GM19438 (cell line): ENCODE measurements at regions not wholly inside any gene's neighbourhood (a gene's known extent, or its start where the extent isn't known, plus 50 kb on each side); places are given as distances from the start of the nearest gene placed in this dataset.

Experiments used
- ATAC-seq: cut with Tn5 transposase; IDR thresholded peaks from one replicate; pipeline ENCODE4 v1.9.1; 2021; ENCODE audit warnings: low read depth; ENCODE audit not compliant: unreplicated experiment

DNA sequence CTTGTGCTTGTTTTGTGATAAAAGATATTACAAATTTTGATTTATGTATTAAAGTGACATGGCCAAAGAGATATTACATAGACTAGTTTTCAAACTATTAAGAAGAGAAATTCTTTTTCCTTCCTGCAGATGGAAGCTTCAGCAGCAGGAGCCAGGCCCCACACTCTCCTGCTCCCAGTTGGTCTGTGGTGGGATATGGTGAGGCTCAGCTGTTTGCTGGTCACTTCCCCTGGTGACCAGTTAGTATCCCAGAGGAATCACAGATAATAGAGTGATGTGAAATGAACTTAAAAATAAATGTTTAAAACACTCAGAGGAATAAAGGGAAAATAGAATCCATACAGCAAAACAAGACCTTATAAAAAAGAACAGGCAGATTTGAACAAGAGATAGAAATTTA, 154.7 kb downstream of the KTN1 start:
- no peak for ATAC-seq

DNA sequence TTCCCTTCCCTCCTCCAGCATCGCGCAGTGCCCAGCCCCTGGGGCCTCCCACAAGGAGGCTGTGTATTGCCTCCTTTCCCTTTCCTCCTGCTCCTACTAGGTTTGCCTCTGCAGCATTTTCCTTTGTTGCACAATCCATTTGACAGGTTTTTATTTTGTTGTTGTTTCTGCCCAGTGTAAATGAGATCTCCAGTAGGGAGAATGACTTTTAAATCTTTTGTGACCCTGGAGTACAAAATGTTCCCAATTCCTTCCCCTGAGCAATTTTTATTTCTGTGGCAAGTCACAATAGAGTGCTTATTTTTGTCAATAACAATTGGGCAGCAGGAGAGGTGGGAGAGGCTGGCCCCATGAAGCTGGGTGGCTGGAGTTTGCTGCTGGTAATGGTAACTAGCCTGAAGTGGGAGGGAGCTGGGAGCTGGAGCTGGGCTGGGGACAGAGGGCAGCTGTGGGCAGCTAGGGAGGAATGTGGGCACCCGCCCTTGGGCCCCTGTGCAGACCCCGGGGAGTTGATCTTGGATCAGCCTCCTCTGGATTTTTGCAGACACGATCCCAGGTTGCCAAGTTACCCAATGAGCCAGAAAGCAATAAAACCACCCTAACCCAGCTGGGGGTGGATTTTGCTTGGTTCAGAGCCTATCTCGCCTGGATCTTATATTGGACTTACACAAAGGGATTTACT, 160.1 kb downstream of the KTN1 start:
- no peak for ATAC-seq

DNA sequence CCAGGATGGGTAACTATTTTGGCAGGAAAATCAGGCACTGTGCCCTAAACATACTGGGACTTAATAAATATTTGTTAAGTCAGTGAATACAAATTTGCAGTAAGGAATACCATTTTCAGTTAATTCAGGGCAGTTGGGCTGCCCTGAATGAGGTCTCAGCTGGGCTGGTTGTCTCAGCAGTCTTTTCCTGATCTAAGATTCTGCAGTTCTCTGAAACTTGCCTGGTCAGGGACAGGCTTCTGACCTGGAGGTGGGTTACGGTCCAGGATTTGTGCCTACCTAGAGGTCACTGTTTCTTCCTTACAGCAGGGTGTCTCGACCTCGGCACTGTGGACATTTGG, 160.6 kb downstream of the KTN1 start:
- no peak for ATAC-seq

DNA sequence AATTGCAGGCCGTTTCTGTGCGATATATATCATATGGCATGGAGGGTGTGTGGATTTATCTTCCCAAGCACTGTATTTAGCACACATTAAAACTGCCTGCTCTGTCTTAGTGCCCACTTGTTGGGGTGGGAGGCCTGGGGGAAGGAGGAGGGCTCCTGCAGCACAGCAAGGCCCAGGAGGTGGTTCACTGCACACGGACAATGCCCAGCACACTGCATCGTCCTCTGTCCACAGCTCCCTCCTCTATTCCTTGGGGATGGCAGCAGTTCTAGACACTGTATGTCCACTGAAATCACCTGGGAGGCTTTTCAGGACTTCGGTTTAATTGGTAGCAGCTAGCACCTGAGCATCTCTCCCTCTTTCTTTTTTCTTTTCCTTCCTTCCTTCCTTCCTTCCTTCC, 161.2 kb downstream of the KTN1 start:
- ATAC-seq = no peak

DNA sequence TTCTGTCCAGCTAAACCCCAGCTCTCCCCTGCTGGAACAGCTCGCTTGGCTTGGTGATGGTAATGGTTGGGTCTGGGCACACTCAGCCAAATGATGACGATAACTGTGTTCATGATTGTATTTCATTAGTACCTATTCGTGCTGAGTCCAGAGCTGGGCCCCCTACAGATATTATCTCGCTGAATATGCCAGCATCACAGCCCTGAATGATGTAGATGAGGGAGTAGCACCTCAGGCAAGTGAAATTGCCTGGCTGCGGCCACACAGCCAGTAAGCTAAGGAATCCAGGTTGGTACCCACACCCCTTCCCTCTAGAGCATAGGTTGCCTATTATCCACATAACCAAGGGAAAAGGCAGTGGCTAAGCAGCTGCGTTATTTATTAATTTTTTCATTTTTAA, 163.5 kb downstream of the KTN1 start:
- ATAC-seq = no peak

DNA sequence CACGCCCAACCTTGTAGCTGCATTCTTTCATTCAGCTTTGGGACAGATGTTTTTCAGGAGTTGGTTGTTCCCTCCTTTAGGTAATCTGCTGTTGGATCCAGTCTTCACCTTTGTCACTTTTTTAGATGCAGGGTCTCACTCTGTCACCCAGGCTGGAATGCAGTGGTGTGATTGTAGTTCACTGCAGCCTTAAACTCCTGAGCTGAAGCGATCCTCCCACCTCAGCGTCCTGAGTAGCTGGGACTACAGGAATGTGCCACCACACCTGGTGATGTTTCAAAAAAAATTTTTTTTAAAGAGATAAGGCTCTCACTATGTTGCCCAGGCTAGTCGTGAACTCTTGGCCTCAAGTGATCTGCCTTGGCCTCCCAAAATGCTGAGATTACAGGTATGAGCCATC, 164.3 kb downstream of the KTN1 start:
- ATAC-seq = no peak

DNA sequence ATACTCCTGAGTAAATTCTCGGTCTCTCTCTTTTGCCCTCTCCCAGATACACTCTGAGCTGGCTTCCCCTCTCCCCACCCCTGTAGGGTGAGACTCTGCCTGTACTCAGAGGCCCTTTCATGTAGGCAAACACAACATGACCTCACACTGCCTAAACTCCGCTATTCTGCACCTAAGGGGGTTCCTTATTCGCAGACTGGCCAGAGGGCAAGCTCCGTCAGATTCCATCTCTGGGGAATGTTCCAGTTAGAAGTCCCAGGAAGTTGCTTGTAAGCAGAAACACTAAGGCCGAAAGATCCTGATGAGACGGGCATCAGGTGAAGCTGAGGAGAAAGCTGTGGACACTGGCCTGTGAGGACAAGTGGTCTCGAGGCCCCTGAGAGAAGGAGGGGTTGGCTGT, 165.9 kb downstream of the KTN1 start:
- no peak for ATAC-seq

DNA sequence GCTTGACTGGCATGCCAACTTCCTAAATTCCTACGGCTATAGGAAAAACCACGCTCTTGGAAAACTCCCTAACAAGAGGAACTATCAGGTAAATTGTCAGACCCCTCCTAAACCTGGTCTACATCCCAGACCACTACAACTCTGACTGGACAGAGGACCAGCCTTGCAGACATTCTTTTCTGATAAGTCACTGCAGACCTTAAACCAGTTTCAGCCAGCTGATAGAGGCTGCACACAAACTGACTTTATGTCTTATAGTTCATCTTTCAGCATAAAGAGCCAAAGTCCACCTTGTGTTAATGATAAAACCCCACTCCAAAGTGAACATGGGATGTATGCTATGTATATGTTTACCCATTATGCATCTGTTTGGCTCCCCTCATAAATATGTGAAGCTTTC, 166.6 kb downstream of the KTN1 start:
- ATAC-seq = no peak

DNA sequence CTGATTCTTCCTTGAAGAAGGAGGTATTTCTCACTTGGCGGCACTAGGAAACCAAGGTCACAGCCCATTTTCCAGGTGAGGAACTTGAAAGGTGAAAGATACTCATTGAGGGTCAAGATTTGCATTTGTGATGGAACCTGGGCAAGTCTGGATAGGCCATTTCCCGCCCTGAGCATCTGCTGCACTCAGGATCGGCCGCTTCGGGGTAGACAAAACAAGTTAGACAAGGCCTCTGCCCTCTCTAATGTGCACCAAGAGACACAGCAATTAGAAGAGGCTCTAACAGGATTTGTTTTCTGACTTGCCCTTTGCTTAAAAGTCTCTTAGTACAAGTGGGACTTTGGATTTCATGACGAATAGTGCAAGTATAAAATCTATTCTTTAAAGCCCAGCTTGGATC, 167.2 kb downstream of the KTN1 start:
- no peak for ATAC-seq

DNA sequence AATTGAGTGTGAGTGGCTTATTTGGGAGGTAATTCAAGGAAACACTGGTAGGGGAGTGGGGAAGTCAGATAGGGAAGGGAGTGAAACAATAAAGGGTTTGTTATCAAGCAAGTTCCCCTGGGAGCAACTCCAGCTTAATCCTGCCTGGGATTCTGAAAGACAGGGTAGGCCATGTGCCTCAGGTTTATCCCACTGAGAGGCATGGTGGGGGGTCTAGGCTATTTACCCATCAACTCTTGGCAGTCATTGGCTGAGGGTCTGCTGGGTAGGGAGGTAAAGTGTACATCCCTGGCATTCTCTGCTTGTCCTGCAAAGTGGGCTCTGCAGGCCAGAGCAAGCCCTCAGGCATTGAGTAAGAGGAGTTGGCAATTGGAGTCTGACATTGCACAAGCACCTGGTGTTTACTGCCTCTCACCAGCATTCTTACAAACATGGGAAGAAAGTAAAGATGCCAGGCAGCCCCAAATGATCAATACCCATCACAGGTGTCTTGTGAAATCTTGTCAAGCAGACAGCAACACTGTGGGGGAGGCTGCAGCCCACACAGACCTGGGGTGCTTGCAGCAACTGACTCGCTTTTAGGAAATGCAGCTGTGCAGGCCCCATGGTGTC, 169.3 kb downstream of the KTN1 start:
- ATAC-seq = no peak

DNA sequence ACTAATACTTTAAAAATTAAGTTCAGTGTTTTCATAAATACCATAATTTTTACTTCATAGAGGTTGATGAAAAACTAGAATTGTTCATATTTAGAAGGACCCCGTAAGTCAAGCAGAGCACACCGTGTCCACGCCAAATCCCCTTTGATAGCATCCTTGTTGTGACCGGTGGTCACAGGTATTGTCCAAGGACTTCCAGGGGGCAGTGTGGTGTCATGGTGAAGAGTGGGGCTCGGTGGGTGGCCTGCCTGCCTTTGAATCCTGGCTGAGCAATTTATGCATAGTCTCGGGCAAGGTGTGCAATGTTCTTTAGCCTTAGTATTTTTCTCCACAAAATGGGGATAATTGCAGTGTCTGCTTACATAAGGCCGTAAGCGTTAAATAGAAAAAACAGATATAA, 169.9 kb downstream of the KTN1 start:
- no peak for ATAC-seq

DNA sequence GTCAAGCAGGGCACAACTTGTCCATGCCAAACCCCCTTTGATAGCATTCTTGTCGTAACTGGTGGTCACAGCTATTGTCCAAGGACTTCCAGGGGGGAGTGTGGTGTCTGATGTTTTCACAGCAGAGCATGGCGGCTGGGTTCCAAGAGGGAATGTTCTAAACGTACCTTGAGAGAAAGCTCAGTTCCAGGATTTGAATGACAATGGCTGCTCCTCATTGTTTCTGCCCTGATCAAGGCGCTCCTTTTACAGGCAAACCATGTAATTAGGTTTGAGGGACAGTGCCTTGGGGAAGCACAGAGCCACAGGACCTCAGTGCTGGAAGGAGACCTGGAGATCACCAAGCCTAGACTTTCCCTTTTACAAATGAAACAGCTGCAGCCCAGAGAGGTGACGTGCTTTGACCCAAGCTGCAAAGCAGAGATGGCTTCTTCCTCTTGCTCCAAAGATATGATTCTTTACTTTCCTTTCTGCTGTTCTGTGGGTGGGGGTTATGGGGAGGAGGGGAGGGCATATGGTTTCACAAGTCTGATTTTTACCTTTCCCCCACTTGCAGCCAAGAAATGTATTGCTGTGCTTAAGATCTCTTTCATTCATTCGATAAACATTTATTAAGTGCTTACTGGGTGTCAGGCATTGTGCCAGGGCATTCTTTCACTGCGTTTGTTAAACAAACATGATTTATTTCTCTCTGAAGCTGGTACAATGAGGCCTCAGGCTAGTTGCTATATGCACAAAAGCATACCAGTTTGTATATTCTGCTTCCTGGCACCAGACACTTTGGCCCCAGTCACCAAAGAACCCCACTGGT, 172.8 kb downstream of the KTN1 start:
- no peak for ATAC-seq

DNA sequence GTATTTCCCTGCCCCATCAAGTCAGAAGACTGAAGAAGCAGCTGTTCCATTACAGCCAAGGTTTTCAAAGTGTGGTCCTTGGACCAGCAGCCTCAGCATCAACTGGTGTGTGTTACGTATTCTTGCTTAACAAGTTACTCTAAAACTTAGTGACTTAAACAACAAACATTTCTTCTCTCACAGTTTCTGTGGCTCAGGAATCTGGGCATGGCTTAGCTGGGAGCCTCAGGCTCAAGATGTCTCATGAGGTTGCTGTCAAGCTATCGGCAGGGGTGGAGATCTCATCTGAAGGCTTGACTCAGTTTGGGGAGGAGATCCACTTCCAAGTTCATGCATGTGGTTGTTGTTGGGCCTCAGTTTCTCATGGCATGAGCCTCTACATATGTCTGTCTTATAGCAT, 174.5 kb downstream of the KTN1 start:
- ATAC-seq = no peak

DNA sequence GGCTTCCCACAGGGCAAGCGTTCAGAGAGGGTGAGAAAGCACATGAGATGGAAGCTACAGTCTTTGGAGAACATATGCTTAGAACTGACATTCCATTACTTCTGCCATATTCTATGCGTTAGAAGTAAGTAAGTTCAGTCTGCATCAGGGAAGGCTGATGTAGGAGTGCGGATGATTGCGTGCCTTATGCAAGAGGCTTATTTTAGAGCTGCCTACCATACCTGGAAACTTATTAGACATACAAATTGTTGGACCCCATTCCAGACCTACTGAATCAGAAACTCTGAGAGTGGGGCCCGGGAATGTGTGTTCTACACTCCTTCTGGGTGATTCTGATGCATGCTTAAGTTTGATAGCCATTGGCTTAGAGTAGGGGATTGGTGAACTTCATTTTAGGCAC, 174.9 kb downstream of the KTN1 start:
- ATAC-seq = no peak

DNA sequence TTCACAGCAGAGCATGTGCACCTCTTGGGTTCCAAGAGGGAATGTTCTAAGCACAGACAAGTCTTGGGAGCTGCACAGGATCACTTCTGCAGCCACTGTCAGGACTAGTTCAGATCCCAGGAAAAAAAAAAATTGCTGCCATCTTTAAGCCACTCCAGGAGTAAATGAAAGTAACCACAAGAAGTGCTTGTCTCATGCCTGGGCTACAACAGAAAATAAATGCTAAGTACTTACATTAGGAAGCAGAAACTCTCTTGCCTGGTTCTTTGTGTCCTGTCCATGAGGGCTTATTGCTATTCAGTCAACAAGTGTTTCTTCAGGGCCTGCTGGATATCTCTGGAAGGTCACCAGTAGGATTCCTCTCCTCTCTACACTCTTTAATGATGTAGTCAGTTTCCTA, 176.1 kb downstream of the KTN1 start:
- ATAC-seq = no peak

DNA sequence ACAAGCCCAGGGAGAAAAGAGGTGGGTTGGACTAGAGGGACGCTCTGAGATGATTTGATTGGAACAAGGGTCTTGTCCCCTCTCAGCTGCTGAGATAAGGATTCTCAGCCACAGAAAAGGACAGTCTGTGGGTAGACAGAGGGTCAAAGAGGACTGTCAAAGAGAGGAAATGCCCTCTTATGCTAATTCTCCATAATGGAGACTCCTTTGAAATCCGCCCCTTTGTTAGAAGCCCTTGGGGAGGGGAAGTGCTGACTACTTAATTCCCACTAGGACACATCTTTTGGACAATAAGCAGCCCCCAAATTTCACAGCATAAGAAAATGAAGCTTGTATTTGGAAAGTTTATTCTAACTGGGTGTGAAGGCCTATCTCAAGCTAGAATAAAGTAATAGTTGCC, 176.6 kb downstream of the KTN1 start:
- no peak for ATAC-seq

DNA sequence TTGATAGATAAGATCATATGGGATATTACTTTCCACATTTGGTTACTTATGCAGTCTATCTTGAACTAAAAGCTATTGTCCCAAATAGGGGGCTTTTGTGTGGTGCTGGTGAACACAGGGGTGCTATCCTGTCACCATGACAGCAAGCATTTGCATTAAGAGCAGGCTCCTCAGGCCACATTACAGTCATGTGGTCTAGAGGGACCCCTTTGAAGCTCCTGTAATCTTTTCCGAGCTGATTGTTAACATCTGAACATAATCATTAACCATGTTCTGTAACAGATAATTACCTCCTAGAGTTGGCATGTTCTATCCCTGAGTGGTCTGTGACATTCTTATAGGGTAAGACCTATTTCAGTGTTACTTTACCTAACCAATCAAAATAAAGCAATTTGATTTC, 178.8 kb downstream of the KTN1 start:
- no peak for ATAC-seq

DNA sequence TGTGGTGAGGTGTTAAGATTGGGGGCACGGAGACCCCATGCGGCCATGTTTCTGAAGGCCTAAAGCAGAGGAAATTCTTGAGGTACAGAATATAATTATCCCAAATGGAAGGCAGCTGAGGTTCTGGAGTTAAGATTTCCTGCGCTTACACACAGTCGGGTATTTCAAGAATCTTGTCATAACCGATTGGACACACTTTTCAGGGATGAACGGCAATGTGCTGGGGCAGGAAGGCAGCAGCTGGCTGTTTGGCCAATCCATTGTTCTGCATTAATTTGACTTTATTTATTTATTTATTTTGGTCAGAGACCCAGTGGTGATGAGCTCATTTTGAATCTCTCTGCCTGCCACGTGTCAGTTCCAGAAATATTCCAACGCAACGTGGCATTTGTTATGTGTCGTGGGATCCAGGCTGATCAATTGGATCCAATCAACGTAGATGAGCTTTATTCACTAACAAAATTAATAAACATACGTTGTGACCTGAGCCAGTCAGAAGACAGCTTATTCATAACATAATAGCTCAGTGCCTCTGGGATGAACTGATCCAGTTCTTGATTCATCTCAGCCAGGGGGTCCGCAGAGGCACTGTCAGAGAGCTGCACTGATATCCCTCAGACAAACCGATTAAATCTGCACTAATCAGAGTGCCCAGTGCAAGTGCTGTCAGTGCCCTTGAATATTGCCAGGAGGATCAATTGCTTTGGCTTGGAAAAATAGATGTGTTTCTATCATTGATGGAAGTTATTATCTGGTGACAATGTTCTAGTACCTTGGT, 181.0 kb downstream of the KTN1 start:
- ATAC-seq = no peak

DNA sequence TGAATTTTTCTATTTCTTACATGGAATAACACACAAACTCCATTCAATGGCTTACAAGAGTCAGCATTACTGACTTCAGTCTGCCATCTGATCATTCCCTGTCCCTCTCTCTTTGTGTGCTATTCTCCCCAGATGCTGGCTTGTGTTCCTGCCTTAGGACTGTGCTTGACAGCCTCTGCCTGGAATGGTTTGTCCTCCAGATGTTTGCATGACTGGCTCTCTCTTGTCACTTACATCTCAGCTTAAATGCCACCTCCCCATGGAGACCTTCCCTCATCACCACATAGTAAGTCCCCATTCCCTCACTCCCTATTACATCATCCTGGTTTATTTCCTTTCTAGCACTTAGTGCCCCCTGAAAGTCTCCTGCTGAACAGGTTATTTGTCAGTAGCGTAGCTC, 181.6 kb downstream of the KTN1 start:
- ATAC-seq = no peak

DNA sequence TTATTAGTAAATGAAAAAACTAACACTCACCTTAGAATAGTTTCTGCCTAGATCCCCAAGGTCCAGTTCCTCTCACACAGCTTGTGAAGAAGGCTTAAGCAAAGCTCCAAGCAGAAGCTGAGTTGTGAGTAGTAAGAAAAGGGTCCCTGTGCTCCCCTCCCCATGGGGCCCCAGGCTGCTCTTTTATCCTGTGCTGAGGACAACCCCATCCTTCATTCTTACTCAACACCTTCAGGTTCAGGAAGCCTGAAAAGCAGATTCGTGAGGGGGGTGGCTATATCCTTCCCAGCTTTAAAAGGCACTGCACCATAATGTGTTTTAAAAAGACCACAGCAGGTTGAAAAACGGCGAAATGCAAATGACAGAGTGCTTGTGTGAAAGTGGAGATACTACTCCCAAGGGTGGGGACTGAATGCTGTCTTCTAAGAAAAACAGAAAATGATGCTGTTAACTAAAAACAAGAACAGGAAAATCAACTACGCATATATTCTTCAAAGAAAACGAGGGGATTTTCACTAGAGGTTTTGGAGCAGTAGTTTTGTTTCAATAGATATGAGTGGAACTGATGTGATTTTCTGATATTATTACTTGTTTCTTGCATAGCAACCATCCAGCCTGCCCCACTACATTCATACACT, 182.7 kb downstream of the KTN1 start:
- ATAC-seq = peak; percentile 71

DNA sequence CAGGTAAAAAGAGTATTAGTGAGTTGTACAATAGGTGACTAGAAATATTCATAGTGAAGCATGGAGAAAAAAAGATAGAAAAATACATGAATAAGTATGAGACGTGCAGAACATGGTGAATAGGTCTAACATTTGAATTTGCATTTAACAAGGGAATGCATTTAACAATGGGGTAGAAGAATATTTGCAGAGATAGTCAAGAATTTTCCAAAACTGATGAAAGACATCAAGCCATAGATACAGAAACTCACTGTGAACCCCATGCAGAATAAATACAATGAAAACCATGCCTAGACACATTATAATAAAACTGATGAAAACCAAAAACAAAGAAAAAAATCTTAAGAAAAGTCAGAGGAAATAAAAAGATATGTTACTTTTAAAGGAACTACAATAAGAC, 184.8 kb downstream of the KTN1 start:
- no peak for ATAC-seq
